ENCODE measurements at regions not wholly inside any gene's neighbourhood (a gene's known extent, or its start where the extent isn't known, plus 50 kb on each side); places are given as distances from the start of the nearest gene placed in this dataset.

DNA sequence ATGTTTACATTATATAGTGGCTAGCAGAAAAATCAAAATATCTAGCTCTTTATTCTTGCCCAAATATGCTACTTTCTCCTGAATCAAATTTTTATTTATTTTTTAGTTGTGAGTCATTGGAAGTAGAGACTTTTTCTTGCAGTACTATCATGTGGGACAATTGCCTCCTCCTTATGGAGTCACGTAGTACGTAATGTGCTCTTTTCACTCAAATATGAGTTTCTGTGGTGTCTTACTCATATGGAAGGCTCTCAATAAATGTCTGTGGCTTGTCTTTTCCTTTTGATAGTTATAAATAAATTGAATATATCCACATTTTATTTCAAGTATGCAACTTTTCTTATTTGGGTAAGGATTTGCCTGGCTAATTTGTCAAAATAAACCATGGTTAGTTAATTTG is 1411.0 kb upstream of the SLC10A2 start:
- TF ChIP-seq EZH2 (IDR thresholded peaks at IDR 0.05; ENCODE audit: low read length, missing control alignments), result no peak
- TF ChIP-seq, protein P1, sequence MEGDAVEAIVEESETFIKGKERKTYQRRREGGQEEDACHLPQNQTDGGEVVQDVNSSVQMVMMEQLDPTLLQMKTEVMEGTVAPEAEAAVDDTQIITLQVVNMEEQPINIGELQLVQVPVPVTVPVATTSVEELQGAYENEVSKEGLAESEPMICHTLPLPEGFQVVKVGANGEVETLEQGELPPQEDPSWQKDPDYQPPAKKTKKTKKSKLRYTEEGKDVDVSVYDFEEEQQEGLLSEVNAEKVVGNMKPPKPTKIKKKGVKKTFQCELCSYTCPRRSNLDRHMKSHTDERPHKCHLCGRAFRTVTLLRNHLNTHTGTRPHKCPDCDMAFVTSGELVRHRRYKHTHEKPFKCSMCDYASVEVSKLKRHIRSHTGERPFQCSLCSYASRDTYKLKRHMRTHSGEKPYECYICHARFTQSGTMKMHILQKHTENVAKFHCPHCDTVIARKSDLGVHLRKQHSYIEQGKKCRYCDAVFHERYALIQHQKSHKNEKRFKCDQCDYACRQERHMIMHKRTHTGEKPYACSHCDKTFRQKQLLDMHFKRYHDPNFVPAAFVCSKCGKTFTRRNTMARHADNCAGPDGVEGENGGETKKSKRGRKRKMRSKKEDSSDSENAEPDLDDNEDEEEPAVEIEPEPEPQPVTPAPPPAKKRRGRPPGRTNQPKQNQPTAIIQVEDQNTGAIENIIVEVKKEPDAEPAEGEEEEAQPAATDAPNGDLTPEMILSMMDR (conservative IDR thresholded peaks at IDR 0.05 in 1 of 2, IDR thresholded peaks at IDR 0.05 in 1 of 2; ENCODE audit: low read depth in 1 of 2, low read length in 2 of 2), result no peak
